GM18517 (cell line): ENCODE measurements at regions not wholly inside any gene's neighbourhood (a gene's known extent, or its start where the extent isn't known, plus 50 kb on each side); places are given as distances from the start of the nearest gene placed in this dataset.
"Not testable (repeated sequence)": the region's sequence is repeated elsewhere in the genome, so short reads cannot be mapped to it uniquely, and the experiment has no call there.

ENCODE experiments used
- ATAC-seq: cut with Tn5 transposase; IDR thresholded peaks from one replicate; pipeline ENCODE4 v1.9.1; 2021; ENCODE audit warnings: mild to moderate bottlenecking, moderate library complexity; ENCODE audit not compliant: unreplicated experiment

GRCh38 chr3:39558775-39559306 lies 91.4 kb downstream of the MOBP start:
- ATAC-seq, result no peak

- no peak for ATAC-seq
These were observed 92.1 kb downstream of the MOBP start for GRCh38 chr3:39559543-39559942.

- no peak for ATAC-seq
These were observed 101.0 kb downstream of the MOBP start for GRCh38 chr3:39568508-39568907.

- ATAC-seq, result no peak
These were observed 101.6 kb downstream of the MOBP start for GRCh38 chr3:39569095-39569494.

GRCh38 chr3:39573392-39573791 lies 105.9 kb downstream of the MOBP start:
- ATAC-seq, result no peak

- no peak for ATAC-seq
These were observed 110.1 kb downstream of the MOBP start for GRCh38 chr3:39577541-39577940.

GRCh38 chr3:39586215-39586614 lies 118.7 kb downstream of the MOBP start:
- ATAC-seq, result not testable (repeated sequence)

GRCh38 chr3:39587113-39587512 lies 119.6 kb downstream of the MOBP start:
- no peak for ATAC-seq

GRCh38 chr3:39590806-39591205 lies 123.3 kb downstream of the MOBP start:
- ATAC-seq, result no peak

GRCh38 chr3:39592311-39593050 lies 125.0 kb downstream of the MOBP start:
- ATAC-seq, result no peak

GRCh38 chr3:39593341-39593740 lies 125.9 kb downstream of the MOBP start:
- ATAC-seq, result no peak

- no peak for ATAC-seq
These were observed 133.8 kb downstream of the MOBP start for GRCh38 chr3:39601241-39601640.

GRCh38 chr3:39605837-39606236 lies 138.4 kb downstream of the MOBP start:
- ATAC-seq, result no peak

- ATAC-seq, result no peak
These were observed 158.7 kb downstream of the MOBP start for GRCh38 chr3:39626198-39626597.

- no peak for ATAC-seq
These were observed 163.7 kb downstream of the MOBP start for GRCh38 chr3:39631136-39631535.

- no peak for ATAC-seq
These were observed 170.3 kb downstream of the MOBP start for GRCh38 chr3:39637807-39638206.

GRCh38 chr3:39638301-39638700 lies 170.8 kb downstream of the MOBP start:
- ATAC-seq, result no peak

- no peak for ATAC-seq
These were observed 169.8 kb upstream of the MYRIP start for GRCh38 chr3:39639344-39640236.

GRCh38 chr3:39641274-39641673 lies 168.1 kb upstream of the MYRIP start:
- ATAC-seq, result no peak

- ATAC-seq, result no peak
These were observed 165.2 kb upstream of the MYRIP start for GRCh38 chr3:39644176-39644575.

GRCh38 chr3:39651256-39651655 lies 158.2 kb upstream of the MYRIP start:
- ATAC-seq, result not testable (repeated sequence)
